ENCODE measurements at regions not wholly inside any gene's neighbourhood (a gene's known extent, or its start where the extent isn't known, plus 50 kb on each side); places are given as distances from the start of the nearest gene placed in this dataset.
"Not testable (repeated sequence)": the region's sequence is repeated elsewhere in the genome, so short reads cannot be mapped to it uniquely, and the experiment has no call there.

DNA sequence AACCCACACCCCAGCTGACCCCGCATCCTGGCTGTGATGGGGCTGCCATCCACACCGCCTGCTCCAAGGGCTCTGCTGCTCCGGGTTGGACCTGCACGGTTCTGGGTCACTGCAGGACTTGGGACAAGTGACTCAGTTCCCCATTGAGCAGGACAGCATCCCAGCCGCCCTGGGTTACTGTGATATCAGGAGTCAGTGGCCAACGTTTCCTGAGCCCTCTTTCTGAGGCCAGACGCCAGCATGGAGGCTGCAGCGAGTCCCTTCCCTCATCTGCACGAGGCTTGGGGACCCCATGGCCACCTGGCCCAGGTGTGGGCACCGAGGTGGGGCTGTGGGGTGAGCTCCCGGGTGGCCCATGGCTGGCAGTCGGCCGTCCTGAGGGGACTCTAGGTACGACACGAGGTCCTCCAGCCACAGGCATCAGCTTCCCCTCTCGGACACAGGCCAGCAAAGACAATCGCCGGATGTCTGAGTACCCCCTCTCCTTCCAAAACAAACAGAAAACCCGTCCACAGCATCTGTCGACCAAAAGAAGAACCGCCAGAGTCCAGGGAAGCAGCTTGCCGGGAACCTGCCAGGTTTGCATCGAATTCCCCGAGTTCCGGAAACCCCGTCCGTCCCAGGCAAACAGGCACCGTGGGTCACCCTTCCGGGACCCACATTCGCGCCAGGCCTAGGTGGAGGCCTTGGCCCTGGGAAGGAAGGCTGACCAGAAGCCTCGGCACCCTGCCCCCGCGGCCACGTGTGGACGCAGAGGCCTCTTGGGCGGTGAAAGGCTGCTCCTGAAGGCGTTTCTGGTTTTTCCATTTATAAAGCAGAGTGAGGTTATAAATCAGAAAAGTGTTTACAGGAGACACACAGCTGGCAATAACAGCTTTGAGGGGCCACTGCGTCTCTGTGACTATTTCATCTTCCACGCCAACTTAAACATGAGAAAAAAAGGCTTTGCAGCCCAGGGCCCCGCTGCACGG lies 136.0 kb downstream of the FAM53A start:
- Histone ChIP-seq H3K27ac (ENCODE audit: low read depth, low read length, severe bottlenecking) (no peak overlapping the region), H3K4me3 (ENCODE audit: extremely low read depth, insufficient read depth, low read length, poor library complexity, severe bottlenecking) (no peak overlapping the region), H3K4me1 (ENCODE audit: control insufficient read depth, insufficient read depth, low read length, poor library complexity, severe bottlenecking) (no peaks in the 10 kb centered on the region), H3K36me3 (ENCODE audit: control insufficient read depth, insufficient read depth, low read length) (no peaks in the 10 kb centered on the region), H3K9me3 (ENCODE audit: control insufficient read depth, low read length) (no peaks in the 10 kb centered on the region)
- WGBS, 2 experiments (ENCODE audit: insufficient coverage in 2 of 2) = 83 to 90% methylated on average over 33 to 34 of the region's 42 CpGs

- Histone ChIP-seq H3K4me1 (ENCODE audit: control insufficient read depth, insufficient read depth, low read length, poor library complexity, severe bottlenecking) (no peaks in the 10 kb centered on the region), H3K36me3 (ENCODE audit: control insufficient read depth, insufficient read depth, low read length) (no peaks in the 10 kb centered on the region), H3K27ac (ENCODE audit: low read depth, low read length, severe bottlenecking) (no peak overlapping the region), H3K9me3 (ENCODE audit: control insufficient read depth, low read length) (no peaks in the 10 kb centered on the region), H3K4me3 (ENCODE audit: extremely low read depth, insufficient read depth, low read length, poor library complexity, severe bottlenecking) (no peak overlapping the region)
- WGBS, 2 experiments (ENCODE audit: insufficient coverage in 2 of 2) = 84 to 89% methylated on average over 11 to 18 of the region's 19 CpGs
Measured at GRCh38 chr4:1547131-1547855, 136.8 kb downstream of the FAM53A start.

DNA sequence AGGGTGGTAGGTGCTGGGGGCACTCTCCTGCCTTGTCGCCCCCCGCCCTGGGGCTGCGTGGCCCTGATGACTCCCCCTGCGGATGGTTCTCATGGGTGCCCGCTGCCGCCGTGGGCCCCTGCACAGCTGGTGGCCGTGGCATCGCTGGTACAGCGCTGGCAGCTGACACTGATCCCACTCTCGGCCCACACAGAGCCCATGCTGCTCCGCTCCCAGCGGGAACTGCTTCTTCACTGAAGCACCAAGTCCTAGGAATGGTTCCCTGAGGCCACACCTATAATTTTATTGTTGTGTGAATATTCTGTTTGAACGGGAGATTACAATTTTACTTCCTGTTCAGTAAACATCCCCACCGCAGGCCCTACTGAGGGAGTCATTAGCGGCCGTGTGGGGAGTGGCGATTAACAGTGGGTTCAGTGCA lies 138.6 kb upstream of the NKX1-1 start:
- H3K27ac ChIP-seq (ENCODE audit: low read depth, low read length, severe bottlenecking) = no peak overlapping the region
- WGBS, 2 experiments (ENCODE audit: insufficient coverage in 2 of 2) = 94 to 97% methylated on average over 15 to 18 of the region's 18 CpGs
- H3K36me3 ChIP-seq (ENCODE audit: control insufficient read depth, insufficient read depth, low read length) = no peaks in the 10 kb centered on the region
- no peaks in the 10 kb centered on the region for H3K4me1 ChIP-seq (ENCODE audit: control insufficient read depth, insufficient read depth, low read length, poor library complexity, severe bottlenecking)
- no peak overlapping the region for H3K4me3 ChIP-seq (ENCODE audit: extremely low read depth, insufficient read depth, low read length, poor library complexity, severe bottlenecking)
- no peaks in the 10 kb centered on the region for H3K9me3 ChIP-seq (ENCODE audit: control insufficient read depth, low read length)

GRCh38 chr4:1544435-1544834 lies 138.2 kb upstream of the NKX1-1 start:
- WGBS, 2 experiments (ENCODE audit: insufficient coverage in 2 of 2) = 80 to 87% methylated on average over 14 to 15 of the region's 21 CpGs
- H3K27ac ChIP-seq (ENCODE audit: low read depth, low read length, severe bottlenecking); H3K4me1 ChIP-seq (ENCODE audit: control insufficient read depth, insufficient read depth, low read length, poor library complexity, severe bottlenecking); H3K36me3 ChIP-seq (ENCODE audit: control insufficient read depth, insufficient read depth, low read length); H3K4me3 ChIP-seq (ENCODE audit: extremely low read depth, insufficient read depth, low read length, poor library complexity, severe bottlenecking); H3K9me3 ChIP-seq (ENCODE audit: control insufficient read depth, low read length): not testable (repeated sequence)

- H3K4me1 ChIP-seq (ENCODE audit: control insufficient read depth, insufficient read depth, low read length, poor library complexity, severe bottlenecking) = no peaks in the 10 kb centered on the region
- no peak overlapping the region for H3K27ac ChIP-seq (ENCODE audit: low read depth, low read length, severe bottlenecking)
- 87 to 94% methylated on average over 3 to 7 of the region's 11 CpGs for WGBS, 2 experiments (ENCODE audit: insufficient coverage in 2 of 2)
- H3K36me3 ChIP-seq (ENCODE audit: control insufficient read depth, insufficient read depth, low read length) = no peaks in the 10 kb centered on the region
- H3K9me3 ChIP-seq (ENCODE audit: control insufficient read depth, low read length) = no peaks in the 10 kb centered on the region
- H3K4me3 ChIP-seq (ENCODE audit: extremely low read depth, insufficient read depth, low read length, poor library complexity, severe bottlenecking) = no peak overlapping the region
Measured at GRCh38 chr4:1543976-1544375, 137.7 kb upstream of the NKX1-1 start.

GRCh38 chr4:1543561-1543960 lies 137.3 kb upstream of the NKX1-1 start:
- WGBS, 2 experiments (ENCODE audit: insufficient coverage in 2 of 2) = 87 to 98% methylated on average over 7 of the region's 8 CpGs
- no peak overlapping the region for H3K27ac ChIP-seq (ENCODE audit: low read depth, low read length, severe bottlenecking)
- H3K4me1 ChIP-seq (ENCODE audit: control insufficient read depth, insufficient read depth, low read length, poor library complexity, severe bottlenecking) = no peaks in the 10 kb centered on the region
- no peaks in the 10 kb centered on the region for H3K9me3 ChIP-seq (ENCODE audit: control insufficient read depth, low read length)
- no peak overlapping the region for H3K4me3 ChIP-seq (ENCODE audit: extremely low read depth, insufficient read depth, low read length, poor library complexity, severe bottlenecking)
- no peaks in the 10 kb centered on the region for H3K36me3 ChIP-seq (ENCODE audit: control insufficient read depth, insufficient read depth, low read length)

GRCh38 chr4:1542516-1543320 lies 136.5 kb upstream of the NKX1-1 start:
- H3K36me3 ChIP-seq (ENCODE audit: control insufficient read depth, insufficient read depth, low read length) = no peaks in the 10 kb centered on the region
- no peaks in the 10 kb centered on the region for H3K4me1 ChIP-seq (ENCODE audit: control insufficient read depth, insufficient read depth, low read length, poor library complexity, severe bottlenecking)
- 84 to 87% methylated on average over 26 of the region's 27 CpGs for WGBS, 2 experiments (ENCODE audit: insufficient coverage in 2 of 2)
- no peaks in the 10 kb centered on the region for H3K9me3 ChIP-seq (ENCODE audit: control insufficient read depth, low read length)
- no peak overlapping the region for H3K27ac ChIP-seq (ENCODE audit: low read depth, low read length, severe bottlenecking)
- H3K4me3 ChIP-seq (ENCODE audit: extremely low read depth, insufficient read depth, low read length, poor library complexity, severe bottlenecking) = no peak overlapping the region

GRCh38 chr4:1542226-1542490 lies 135.9 kb upstream of the NKX1-1 start:
- H3K9me3 ChIP-seq (ENCODE audit: control insufficient read depth, low read length) = no peaks in the 10 kb centered on the region
- H3K36me3 ChIP-seq (ENCODE audit: control insufficient read depth, insufficient read depth, low read length) = no peaks in the 10 kb centered on the region
- H3K4me1 ChIP-seq (ENCODE audit: control insufficient read depth, insufficient read depth, low read length, poor library complexity, severe bottlenecking) = no peaks in the 10 kb centered on the region

DNA sequence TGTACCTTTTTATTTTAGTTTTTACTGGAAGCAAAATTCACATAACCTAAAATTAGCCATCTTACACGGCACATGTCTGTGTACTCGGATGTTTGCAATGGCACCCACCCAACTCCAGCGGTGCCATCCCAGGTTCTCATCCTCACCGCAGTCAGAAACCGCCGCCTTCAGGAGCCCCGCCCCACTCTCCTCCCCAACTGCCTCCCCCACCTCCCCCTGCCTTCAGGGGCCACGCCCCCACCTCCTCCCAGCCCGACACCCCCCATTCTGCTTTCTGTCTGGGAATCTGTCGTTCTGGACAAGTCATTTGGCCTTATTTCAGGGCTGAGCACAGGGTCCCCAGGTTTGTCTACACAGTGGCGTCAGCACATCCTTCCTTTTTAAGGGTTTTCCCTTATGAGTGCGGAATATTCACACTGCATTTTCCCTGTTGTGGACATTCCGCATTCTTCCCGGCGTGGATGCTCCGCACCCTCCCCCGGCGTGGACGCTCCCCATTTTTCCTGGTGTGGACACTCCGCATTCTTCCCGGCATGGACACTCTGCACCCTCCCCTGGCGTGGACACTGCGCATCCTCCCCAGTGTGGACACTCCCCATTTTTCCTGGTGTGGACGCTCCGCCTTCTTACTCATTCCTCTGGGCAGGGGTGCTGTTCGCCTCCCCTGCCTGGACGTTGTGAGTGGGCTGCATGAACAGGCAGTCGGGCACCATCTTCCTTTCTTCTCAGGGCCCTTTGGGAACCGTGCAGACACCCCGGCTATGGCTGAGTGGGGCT lies 135.4 kb upstream of the NKX1-1 start:
- Histone ChIP-seq H3K27ac (ENCODE audit: low read depth, low read length, severe bottlenecking) (no peak overlapping the region), H3K36me3 (ENCODE audit: control insufficient read depth, insufficient read depth, low read length) (no peaks in the 10 kb centered on the region), H3K4me1 (ENCODE audit: control insufficient read depth, insufficient read depth, low read length, poor library complexity, severe bottlenecking) (no peaks in the 10 kb centered on the region), H3K9me3 (ENCODE audit: control insufficient read depth, low read length) (no peaks in the 10 kb centered on the region), H3K4me3 (ENCODE audit: extremely low read depth, insufficient read depth, low read length, poor library complexity, severe bottlenecking) (no peak overlapping the region)
- WGBS, 2 experiments (ENCODE audit: insufficient coverage in 2 of 2) = 87 to 92% methylated on average over 28 to 29 of the region's 30 CpGs

More at GRCh38 chr4:1542226-1542490, 135.9 kb upstream of the NKX1-1 start:
- WGBS, 2 experiments (ENCODE audit: insufficient coverage in 2 of 2) = 89% methylated on average over 9 to 10 of the region's 10 CpGs
- no peak overlapping the region for H3K4me3 ChIP-seq (ENCODE audit: extremely low read depth, insufficient read depth, low read length, poor library complexity, severe bottlenecking)
- H3K27ac ChIP-seq (ENCODE audit: low read depth, low read length, severe bottlenecking) = no peak overlapping the region

Data from mesodermal cell (in vitro differentiated cells).